C4-2B (cell line): ENCODE measurements at regions not wholly inside any gene's neighbourhood (a gene's known extent, or its start where the extent isn't known, plus 50 kb on each side); places are given as distances from the start of the nearest gene placed in this dataset.

ENCODE experiments used
- CTCF ChIP-seq: fragments of 450-650 bp; conservative IDR thresholded peaks from 2 replicates; pipeline ENCODE4 v1.5.1; 2017; ENCODE audit warnings: mild to moderate bottlenecking
- ZFX ChIP-seq: fragments of 450-650 bp; IDR thresholded peaks from 2 replicates; pipeline ENCODE4 v1.6.1; 2017

GRCh38 chr5:171617266-171617665 lies 168.4 kb upstream of the SMIM23 start:
- TF ChIP-seq ZFX (no peak), CTCF (no peak)
